ENCODE measurements at regions not wholly inside any gene's neighbourhood (a gene's known extent, or its start where the extent isn't known, plus 50 kb on each side); places are given as distances from the start of the nearest gene placed in this dataset.

DNA sequence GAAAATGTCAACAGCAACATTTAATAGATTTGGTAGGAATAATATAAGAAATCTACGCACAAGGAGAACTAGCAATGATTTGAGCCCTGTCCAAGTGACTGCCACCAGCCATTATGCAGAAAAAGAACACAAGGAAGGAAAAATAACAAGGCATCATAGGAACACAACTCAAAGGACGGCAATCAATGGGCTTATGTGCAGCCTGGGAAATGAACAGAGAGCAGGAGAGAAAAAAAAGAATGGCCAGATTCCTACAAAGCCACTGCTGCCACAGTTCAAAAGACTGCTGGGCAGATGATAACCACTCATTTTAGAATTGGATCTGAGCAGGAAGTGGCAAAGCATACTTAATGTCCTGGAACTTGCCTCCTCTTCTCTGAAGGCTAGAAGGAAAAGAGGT is 274.3 kb upstream of the CAMK1G start:
- Mint-ChIP-seq H3K4me3 (ENCODE audit: low read depth) (no peak overlapping the region), H3K27me3 (peaks cover 11% of the 10 kb centered on the region), H3K4me1 (ENCODE audit: low read depth) (no peaks in the 10 kb centered on the region), H3K9me3 (ENCODE audit: low read depth) (no peaks in the 10 kb centered on the region), H3K27ac (no peak overlapping the region), H3K36me3 (ENCODE audit: insufficient read depth) (no peaks in the 10 kb centered on the region)
- no peak for DNase-seq (ENCODE audit: low spot score, unreplicated experiment)
- TF ChIP-seq, protein P1, sequence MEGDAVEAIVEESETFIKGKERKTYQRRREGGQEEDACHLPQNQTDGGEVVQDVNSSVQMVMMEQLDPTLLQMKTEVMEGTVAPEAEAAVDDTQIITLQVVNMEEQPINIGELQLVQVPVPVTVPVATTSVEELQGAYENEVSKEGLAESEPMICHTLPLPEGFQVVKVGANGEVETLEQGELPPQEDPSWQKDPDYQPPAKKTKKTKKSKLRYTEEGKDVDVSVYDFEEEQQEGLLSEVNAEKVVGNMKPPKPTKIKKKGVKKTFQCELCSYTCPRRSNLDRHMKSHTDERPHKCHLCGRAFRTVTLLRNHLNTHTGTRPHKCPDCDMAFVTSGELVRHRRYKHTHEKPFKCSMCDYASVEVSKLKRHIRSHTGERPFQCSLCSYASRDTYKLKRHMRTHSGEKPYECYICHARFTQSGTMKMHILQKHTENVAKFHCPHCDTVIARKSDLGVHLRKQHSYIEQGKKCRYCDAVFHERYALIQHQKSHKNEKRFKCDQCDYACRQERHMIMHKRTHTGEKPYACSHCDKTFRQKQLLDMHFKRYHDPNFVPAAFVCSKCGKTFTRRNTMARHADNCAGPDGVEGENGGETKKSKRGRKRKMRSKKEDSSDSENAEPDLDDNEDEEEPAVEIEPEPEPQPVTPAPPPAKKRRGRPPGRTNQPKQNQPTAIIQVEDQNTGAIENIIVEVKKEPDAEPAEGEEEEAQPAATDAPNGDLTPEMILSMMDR (IDR thresholded peaks at IDR 0.05; ENCODE audit: unreplicated experiment), result no peak

DNA sequence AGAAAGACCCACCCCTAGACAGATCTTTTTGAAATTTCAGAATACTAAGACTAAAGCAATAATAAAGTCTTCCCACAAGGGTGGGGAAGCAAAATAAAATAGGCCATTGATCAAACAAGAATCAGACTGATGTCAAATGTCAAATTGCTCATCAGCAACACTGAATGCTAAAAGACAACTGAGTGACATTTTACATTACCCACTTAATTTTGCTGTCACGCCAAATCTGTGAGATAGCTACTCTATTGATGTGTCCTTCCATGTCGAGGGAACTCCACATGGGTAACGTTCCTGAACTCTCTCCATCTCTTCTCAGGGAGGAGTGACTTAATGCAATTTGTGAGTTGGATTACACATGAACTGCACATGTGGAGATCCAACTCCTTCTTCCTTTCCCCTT is 271.7 kb upstream of the CAMK1G start:
- no peaks in the 10 kb centered on the region for H3K4me1 Mint-ChIP-seq (ENCODE audit: low read depth)
- H3K4me3 Mint-ChIP-seq (ENCODE audit: low read depth), result no peak overlapping the region
- no peaks in the 10 kb centered on the region for H3K9me3 Mint-ChIP-seq (ENCODE audit: low read depth)
- no peak for DNase-seq (ENCODE audit: low spot score, unreplicated experiment)
- no peaks in the 10 kb centered on the region for H3K36me3 Mint-ChIP-seq (ENCODE audit: insufficient read depth)
- TF ChIP-seq, protein P1 (IDR thresholded peaks at IDR 0.05; ENCODE audit: unreplicated experiment), result no peak
- no peak overlapping the region for H3K27ac Mint-ChIP-seq
- no peaks in the 10 kb centered on the region for H3K27me3 Mint-ChIP-seq

DNA sequence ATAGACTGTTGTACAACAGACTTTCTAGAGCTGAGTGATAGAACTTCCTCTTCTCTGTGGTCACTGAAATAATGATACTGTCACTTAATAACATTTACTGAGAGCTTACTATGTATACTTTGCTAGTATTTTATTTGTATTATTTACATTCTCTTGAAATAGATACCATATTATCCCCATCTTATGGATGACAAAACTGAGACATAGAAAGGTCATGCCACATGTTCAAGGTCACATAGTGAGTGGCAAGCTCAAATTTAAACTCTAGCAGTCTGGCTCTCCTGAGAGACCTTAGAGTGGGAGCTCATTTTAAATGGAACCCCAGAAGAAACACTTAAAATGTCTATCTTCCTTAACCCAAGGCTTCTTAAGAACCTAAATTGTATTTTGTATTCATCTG is 266.6 kb upstream of the CAMK1G start:
- H3K36me3 Mint-ChIP-seq (ENCODE audit: insufficient read depth), result peaks cover 1% of the 10 kb centered on the region
- no peaks in the 10 kb centered on the region for H3K4me1 Mint-ChIP-seq (ENCODE audit: low read depth)
- TF ChIP-seq, protein P1 (IDR thresholded peaks at IDR 0.05; ENCODE audit: unreplicated experiment), result no peak
- H3K4me3 Mint-ChIP-seq (ENCODE audit: low read depth), result no peak overlapping the region
- no peak for DNase-seq (ENCODE audit: low spot score, unreplicated experiment)
- H3K27ac Mint-ChIP-seq, result no peak overlapping the region
- no peaks in the 10 kb centered on the region for H3K27me3 Mint-ChIP-seq
- H3K9me3 Mint-ChIP-seq (ENCODE audit: low read depth), result peaks cover 4% of the 10 kb centered on the region

DNA sequence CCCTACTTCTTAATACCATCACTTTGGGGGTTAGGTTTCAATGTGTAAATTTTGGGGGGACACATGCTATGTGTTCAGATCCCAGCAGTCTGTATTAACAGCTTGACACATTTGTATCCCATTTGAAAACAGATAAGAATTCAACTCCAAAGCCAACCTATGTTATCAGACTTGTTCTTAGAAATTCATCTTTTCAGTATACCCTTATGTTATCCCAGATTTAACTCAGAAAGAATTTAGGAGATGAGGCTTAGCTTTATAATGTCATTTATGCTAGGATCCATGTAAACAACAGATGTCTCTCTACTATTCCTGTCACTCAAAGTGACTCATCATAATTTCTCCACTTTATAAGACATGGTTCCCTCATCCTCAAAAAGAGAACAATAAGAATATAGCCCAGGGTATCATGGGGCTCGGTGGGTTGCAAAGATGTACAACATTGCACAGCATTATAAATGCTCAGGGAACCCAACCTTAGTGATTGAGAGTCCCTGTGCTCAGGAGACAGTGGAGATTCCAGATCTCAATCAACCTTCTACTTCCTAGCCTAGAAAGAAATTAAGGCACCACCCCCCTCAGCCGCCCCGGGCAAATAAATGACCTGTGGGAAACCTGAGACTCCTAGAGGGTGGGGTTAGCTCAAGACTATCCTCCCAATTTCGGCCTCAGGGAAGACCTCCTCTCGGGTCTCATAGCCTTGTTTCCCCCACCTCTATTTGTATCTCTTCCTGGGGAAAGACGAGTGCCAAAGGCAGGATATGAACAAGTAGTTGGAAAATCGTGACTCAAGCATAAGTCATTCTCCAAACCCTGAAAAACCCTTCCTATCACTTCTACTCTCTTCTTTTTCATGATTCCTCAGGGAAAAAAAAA is 265.1 kb upstream of the CAMK1G start:
- Mint-ChIP-seq H3K27ac (no peak overlapping the region), H3K36me3 (ENCODE audit: insufficient read depth) (peaks cover 1% of the 10 kb centered on the region), H3K9me3 (ENCODE audit: low read depth) (peaks cover 4% of the 10 kb centered on the region)

DNA sequence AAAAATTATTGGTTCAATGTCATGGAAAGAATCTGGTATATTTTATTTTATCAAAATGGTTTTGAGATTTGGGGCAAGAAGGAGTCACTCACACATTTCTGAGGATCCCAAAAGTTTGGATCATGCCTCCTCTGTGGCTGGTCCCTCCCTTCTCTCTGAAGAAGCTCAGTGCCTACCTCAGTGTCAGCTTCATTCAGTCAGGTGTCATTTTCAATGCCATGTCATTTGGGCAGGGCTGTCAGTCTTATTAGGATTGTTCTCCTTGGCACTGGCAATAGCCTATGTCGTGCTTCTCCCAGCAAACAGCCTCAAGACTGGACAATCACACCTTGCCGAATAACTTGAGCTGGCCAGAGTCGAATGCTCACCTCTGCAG is 264.5 kb upstream of the CAMK1G start:
- H3K36me3 Mint-ChIP-seq (ENCODE audit: insufficient read depth), result peaks cover 1% of the 10 kb centered on the region
- peaks cover 4% of the 10 kb centered on the region for H3K9me3 Mint-ChIP-seq (ENCODE audit: low read depth)
- no peaks in the 10 kb centered on the region for H3K27me3 Mint-ChIP-seq
- no peak for DNase-seq (ENCODE audit: low spot score, unreplicated experiment)
- H3K4me1 Mint-ChIP-seq (ENCODE audit: low read depth), result peaks cover 2% of the 10 kb centered on the region
- H3K4me3 Mint-ChIP-seq (ENCODE audit: low read depth), result no peak overlapping the region
- H3K27ac Mint-ChIP-seq, result no peak overlapping the region
- TF ChIP-seq, protein P1 (IDR thresholded peaks at IDR 0.05; ENCODE audit: unreplicated experiment), result no peak

More for the DNA sequence above, 265.1 kb upstream of the CAMK1G start:
- H3K4me1 Mint-ChIP-seq (ENCODE audit: low read depth), result no peaks in the 10 kb centered on the region
- no peak overlapping the region for H3K4me3 Mint-ChIP-seq (ENCODE audit: low read depth)
- TF ChIP-seq, protein P1 (IDR thresholded peaks at IDR 0.05; ENCODE audit: unreplicated experiment), result no peak
- H3K27me3 Mint-ChIP-seq, result no peaks in the 10 kb centered on the region
- no peak for DNase-seq (ENCODE audit: low spot score, unreplicated experiment)
